ENCODE measurements at regions not wholly inside any gene's neighbourhood (a gene's known extent, or its start where the extent isn't known, plus 50 kb on each side); places are given as distances from the start of the nearest gene placed in this dataset.

DNA sequence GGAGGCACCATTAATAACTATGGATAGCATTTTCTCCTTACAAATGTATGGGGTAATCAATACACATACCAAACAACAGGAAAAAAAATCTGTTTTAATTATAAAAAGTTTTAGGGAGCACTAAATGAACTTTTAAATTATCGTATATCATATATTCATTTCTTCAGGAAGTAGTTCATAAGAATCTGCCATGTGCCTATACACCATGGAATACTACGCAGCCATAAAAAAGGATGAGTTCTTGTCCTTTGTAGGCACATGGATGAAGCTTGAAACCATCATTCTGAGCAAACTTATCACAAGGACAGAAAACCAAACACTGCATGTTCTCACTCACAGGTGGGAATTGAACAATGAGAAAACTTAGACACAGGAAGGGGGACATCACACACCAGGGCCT is 162.1 kb upstream of the RASA1 start:
- TF ChIP-seq CTCF (IDR thresholded peaks at IDR 0.05) (no peak), POLR2A (IDR thresholded peaks at IDR 0.05) (no peak), POLR2AphosphoS5 (IDR thresholded peaks at IDR 0.05) (no peak)
- no peaks in the 10 kb centered on the region for H3K9me3 ChIP-seq
- H3K27me3 ChIP-seq, result no peaks in the 10 kb centered on the region
- H3K27ac ChIP-seq, result no peak overlapping the region
- H3K4me1 ChIP-seq, result no peaks in the 10 kb centered on the region
- intact Hi-C loops (cut with DNase I; ENCODE audit: low total_unique reads), result loop anchor here (5.0 kb wide), 1 partner anchor 432 kb away; no protein-coding TSS in a partner anchor
- no peak overlapping the region for H3K4me3 ChIP-seq
- no peaks in the 10 kb centered on the region for H3K36me3 ChIP-seq
- DNase-seq (ENCODE audit: low spot score in 2 of 2), result no peak

- Histone ChIP-seq H3K4me3 (no peak overlapping the region), H3K27ac (no peak overlapping the region), H3K27me3 (no peaks in the 10 kb centered on the region), H3K9me3 (no peaks in the 10 kb centered on the region), H3K36me3 (no peaks in the 10 kb centered on the region), H3K4me1 (no peaks in the 10 kb centered on the region)
- DNase-seq (ENCODE audit: low spot score in 2 of 2), result no peak
- intact Hi-C loops (cut with DNase I; ENCODE audit: low total_unique reads), result loop anchor here (5.0 kb wide), 1 partner anchor 428 kb away; no protein-coding TSS in a partner anchor
- TF ChIP-seq CTCF (IDR thresholded peaks at IDR 0.05) (no peak), POLR2AphosphoS5 (IDR thresholded peaks at IDR 0.05) (no peak)
These were observed 157.9 kb upstream of the RASA1 start for GRCh38 chr5:87109746-87110145.

DNA sequence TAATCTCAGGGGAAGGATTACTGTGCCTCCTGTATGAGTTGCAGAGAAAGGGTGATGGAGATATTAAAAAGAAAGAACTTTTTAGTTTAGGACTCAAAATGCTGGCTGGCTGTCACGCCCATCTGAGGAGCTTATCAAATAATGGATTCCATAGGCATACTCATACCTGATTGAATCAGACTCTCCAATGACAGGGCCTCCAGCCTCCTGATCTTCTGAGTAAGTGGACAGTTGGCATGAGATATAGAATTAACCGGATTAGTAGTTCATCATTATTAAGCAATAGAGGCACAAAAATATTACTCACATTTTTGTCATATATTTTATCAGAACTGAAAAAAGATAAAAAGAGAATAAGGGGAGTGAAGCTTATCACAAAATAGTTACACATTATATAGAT is 157.0 kb upstream of the RASA1 start:
- no peak for DNase-seq (ENCODE audit: low spot score in 2 of 2)
- no peak overlapping the region for H3K4me3 ChIP-seq

DNA sequence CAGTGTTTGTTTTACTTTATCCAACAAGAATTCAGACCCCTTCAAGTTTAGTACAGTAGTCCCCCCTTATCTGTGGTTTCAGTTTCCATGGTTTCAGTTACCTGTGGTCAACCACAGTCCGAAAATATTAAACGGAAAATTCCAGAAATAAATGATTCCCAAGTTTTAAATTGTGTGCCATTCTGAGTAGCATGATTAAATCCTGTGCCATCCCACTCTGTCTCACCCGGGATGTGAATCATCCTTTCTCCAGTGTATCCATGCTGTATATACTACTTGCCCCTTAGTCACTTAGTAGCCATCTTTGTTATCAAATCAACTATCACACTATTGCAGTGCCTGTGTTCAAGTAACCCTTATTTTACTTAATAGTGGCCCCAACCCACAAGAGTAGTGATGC is 153.8 kb upstream of the RASA1 start:
- Histone ChIP-seq H3K9me3 (no peaks in the 10 kb centered on the region), H3K27ac (no peak overlapping the region), H3K27me3 (no peaks in the 10 kb centered on the region), H3K36me3 (no peaks in the 10 kb centered on the region), H3K4me1 (no peaks in the 10 kb centered on the region), H3K4me3 (no peak overlapping the region)
- intact Hi-C loops (cut with DNase I; ENCODE audit: low total_unique reads), result no loop called here
- TF ChIP-seq POLR2AphosphoS5 (IDR thresholded peaks at IDR 0.05), result no peak
- TF ChIP-seq POLR2A (IDR thresholded peaks at IDR 0.05), result no peak
- no peak for TF ChIP-seq CTCF (IDR thresholded peaks at IDR 0.05)
- no peak for DNase-seq (ENCODE audit: low spot score in 2 of 2)

More for the DNA sequence above, 157.0 kb upstream of the RASA1 start:
- no peaks in the 10 kb centered on the region for H3K9me3 ChIP-seq
- intact Hi-C loops (cut with DNase I; ENCODE audit: low total_unique reads), result no loop called here
- no peak for TF ChIP-seq POLR2A (IDR thresholded peaks at IDR 0.05)
- no peak for TF ChIP-seq POLR2AphosphoS5 (IDR thresholded peaks at IDR 0.05)
- TF ChIP-seq CTCF (IDR thresholded peaks at IDR 0.05), result no peak
- H3K27ac ChIP-seq, result no peak overlapping the region
- H3K4me1 ChIP-seq, result no peaks in the 10 kb centered on the region
- no peaks in the 10 kb centered on the region for H3K27me3 ChIP-seq
- no peaks in the 10 kb centered on the region for H3K36me3 ChIP-seq

GRCh38 chr5:87114631-87115030 is 153.1 kb upstream of the RASA1 start:
- peak in 1 of 2 donors; percentile 44 for DNase-seq (ENCODE audit: low spot score in 2 of 2)
- H3K36me3 ChIP-seq, result no peaks in the 10 kb centered on the region
- no peaks in the 10 kb centered on the region for H3K4me1 ChIP-seq
- H3K9me3 ChIP-seq, result no peaks in the 10 kb centered on the region
- intact Hi-C loops (cut with DNase I; ENCODE audit: low total_unique reads), result no loop called here
- no peaks in the 10 kb centered on the region for H3K27me3 ChIP-seq
- H3K4me3 ChIP-seq, result no peak overlapping the region
- TF ChIP-seq CTCF (IDR thresholded peaks at IDR 0.05), result no peak
- TF ChIP-seq POLR2A (IDR thresholded peaks at IDR 0.05), result no peak
- TF ChIP-seq POLR2AphosphoS5 (IDR thresholded peaks at IDR 0.05), result no peak
- peak overlapping the region; percentile 54 to 74 for H3K27ac ChIP-seq

Data from breast epithelium (tissue), 4 donors.